ENCODE measurements at regions not wholly inside any gene's neighbourhood (a gene's known extent, or its start where the extent isn't known, plus 50 kb on each side); places are given as distances from the start of the nearest gene placed in this dataset.

DNA sequence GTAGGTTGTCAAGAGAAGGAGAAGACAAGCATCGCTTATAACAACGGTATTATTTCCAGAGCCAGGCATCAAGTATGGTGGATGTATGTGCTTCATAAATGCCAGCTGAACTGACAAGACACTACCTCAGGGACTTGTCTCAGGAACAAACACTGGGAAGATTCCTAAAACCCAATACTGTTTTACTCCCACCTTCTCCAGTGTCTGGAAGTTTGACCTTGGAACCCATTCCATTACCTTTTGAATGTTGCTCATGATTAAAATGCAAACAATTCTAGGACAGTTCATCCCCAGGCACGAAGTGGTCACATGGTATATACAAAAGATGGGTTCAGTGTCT is 300.1 kb downstream of the ADGB start:
- TF ChIP-seq, protein P1, sequence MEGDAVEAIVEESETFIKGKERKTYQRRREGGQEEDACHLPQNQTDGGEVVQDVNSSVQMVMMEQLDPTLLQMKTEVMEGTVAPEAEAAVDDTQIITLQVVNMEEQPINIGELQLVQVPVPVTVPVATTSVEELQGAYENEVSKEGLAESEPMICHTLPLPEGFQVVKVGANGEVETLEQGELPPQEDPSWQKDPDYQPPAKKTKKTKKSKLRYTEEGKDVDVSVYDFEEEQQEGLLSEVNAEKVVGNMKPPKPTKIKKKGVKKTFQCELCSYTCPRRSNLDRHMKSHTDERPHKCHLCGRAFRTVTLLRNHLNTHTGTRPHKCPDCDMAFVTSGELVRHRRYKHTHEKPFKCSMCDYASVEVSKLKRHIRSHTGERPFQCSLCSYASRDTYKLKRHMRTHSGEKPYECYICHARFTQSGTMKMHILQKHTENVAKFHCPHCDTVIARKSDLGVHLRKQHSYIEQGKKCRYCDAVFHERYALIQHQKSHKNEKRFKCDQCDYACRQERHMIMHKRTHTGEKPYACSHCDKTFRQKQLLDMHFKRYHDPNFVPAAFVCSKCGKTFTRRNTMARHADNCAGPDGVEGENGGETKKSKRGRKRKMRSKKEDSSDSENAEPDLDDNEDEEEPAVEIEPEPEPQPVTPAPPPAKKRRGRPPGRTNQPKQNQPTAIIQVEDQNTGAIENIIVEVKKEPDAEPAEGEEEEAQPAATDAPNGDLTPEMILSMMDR (IDR thresholded peaks at IDR 0.05): no peak
- no peak for TF ChIP-seq POLR2A (IDR thresholded peaks at IDR 0.05)
